Prostate gland (tissue), 2 donors: ENCODE measurements at regions not wholly inside any gene's neighbourhood (a gene's known extent, or its start where the extent isn't known, plus 50 kb on each side); places are given as distances from the start of the nearest gene placed in this dataset.

Experiments used
- DNase-seq: peaks from one replicate; pipeline ENCODE4 v3.0.0-alpha.2; 2019; ENCODE audit warnings: low spot score
- H3K27ac ChIP-seq, 2 donors: fragments of 200-600 bp; sonication (generic); 2 replicates each; pipeline ENCODE4 v1.5.1; 2017 to 2019
- H3K27me3 ChIP-seq: fragments of 200-600 bp; sonication (generic); replicated peaks from 2 replicates; pipeline ENCODE4 v1.5.1; 2019; ENCODE audit not compliant: insufficient read depth
- H3K36me3 ChIP-seq, 2 donors: fragments of 200-600 bp; sonication (generic); 1 replicate in 1 of 2; 2 replicates in 1 of 2; pipeline versions ENCODE4 v1.5.1 to v1.8.1; 2017 to 2019
- H3K4me1 ChIP-seq: fragments of 200-600 bp; sonication (generic); replicated peaks from 2 replicates; pipeline ENCODE4 v1.5.1; 2019
- H3K4me3 ChIP-seq, 2 donors: fragments of 200-600 bp; sonication (generic); 2 replicates each; pipeline ENCODE4 v1.5.1; 2017 to 2019
- H3K9me3 ChIP-seq: fragments of 200-600 bp; sonication (generic); 2 replicates; pipeline ENCODE4 v1.5.1; 2017
- CTCF ChIP-seq, 4 experiments: fragments of 200-600 bp in 2 of 4; fragments of 450-650 bp in 2 of 4; sonication (generic) in 2 of 4; IDR thresholded peaks; 1 replicate in 3 of 4; 2 replicates in 1 of 4; pipeline ENCODE4 v1.5.1; 2016 to 2019; ENCODE audit warnings: antibody characterized with exemption in 4 of 4, mild to moderate bottlenecking in 2 of 4, moderate library complexity in 2 of 4
- POLR2A ChIP-seq: fragments of 450-650 bp; IDR thresholded peaks from one replicate; pipeline ENCODE4 v1.6.1; 2016; ENCODE audit warnings: antibody characterized with exemption, mild to moderate bottlenecking
- POLR2AphosphoS5 ChIP-seq: sonication (generic); formaldehyde crosslinking; IDR thresholded peaks from one replicate; pipeline ENCODE4 v1.6.1; 2017; ENCODE audit warnings: antibody characterized with exemption
- WGBS: methylation state at CpG from one replicate; pipeline ENCODE4 v1.1.5; 2018; 5-methylcytosine and 5-hydroxymethylcytosine counted together
- intact Hi-C: fragments of 100-400 bp; cut with DNase I; formaldehyde crosslinking; loops from one replicate; pipeline ENCODE4 v1.14.2; 2022

- no peaks in the 10 kb centered on the region for H3K4me1 ChIP-seq
- H3K27me3 ChIP-seq = no peaks in the 10 kb centered on the region
- H3K4me3 ChIP-seq = no peak overlapping the region
- no peaks in the 10 kb centered on the region for H3K9me3 ChIP-seq
- intact Hi-C loops = loop anchor here (5.0 kb wide), 1 partner anchor 189 kb away; no protein-coding TSS in a partner anchor
- WGBS = 61% methylated on average over 6 of the region's 6 CpGs
- no peak for DNase-seq
- no peak overlapping the region for H3K27ac ChIP-seq
- TF ChIP-seq POLR2A (no peak), POLR2AphosphoS5 (no peak), CTCF (IDR thresholded peaks at IDR 0.05) (no peak)
- no peaks in the 10 kb centered on the region for H3K36me3 ChIP-seq
These were observed 86.2 kb downstream of the SDC1 start for GRCh38 chr2:20138696-20139095.

- Histone ChIP-seq H3K4me3 (no peak overlapping the region), H3K36me3 (no peaks in the 10 kb centered on the region), H3K27ac (no peak overlapping the region), H3K4me1 (no peaks in the 10 kb centered on the region), H3K27me3 (no peaks in the 10 kb centered on the region), H3K9me3 (no peaks in the 10 kb centered on the region)
- WGBS = 89% methylated on average over 8 of the region's 8 CpGs
- intact Hi-C loops = loop anchor here (5.0 kb wide), 1 partner anchor 189 kb away; no protein-coding TSS in a partner anchor
- no peak for DNase-seq
- no peak for TF ChIP-seq POLR2A
- TF ChIP-seq POLR2AphosphoS5 = no peak
- TF ChIP-seq CTCF (IDR thresholded peaks at IDR 0.05) = no peak
These were observed 86.5 kb upstream of the LAPTM4A start for GRCh38 chr2:20137884-20138283.

- Histone ChIP-seq H3K36me3 (no peaks in the 10 kb centered on the region), H3K27me3 (no peaks in the 10 kb centered on the region), H3K4me1 (no peaks in the 10 kb centered on the region), H3K9me3 (no peaks in the 10 kb centered on the region), H3K4me3 (no peak overlapping the region), H3K27ac (no peak overlapping the region)
- DNase-seq = no peak
- TF ChIP-seq POLR2AphosphoS5 (no peak), POLR2A (no peak), CTCF (IDR thresholded peaks at IDR 0.05) (no peak)
- whole genome bisulfite sequencing = 88% methylated on average over 10 of the region's 10 CpGs
- intact Hi-C loops = loop anchor here (5.0 kb wide), 1 partner anchor 190 kb away; no protein-coding TSS in a partner anchor
These were observed 85.7 kb upstream of the LAPTM4A start for GRCh38 chr2:20137131-20137571.

GRCh38 chr2:20136149-20136548 is 84.7 kb upstream of the LAPTM4A start:
- Histone ChIP-seq H3K27me3 (no peaks in the 10 kb centered on the region), H3K4me1 (no peaks in the 10 kb centered on the region), H3K36me3 (no peaks in the 10 kb centered on the region), H3K9me3 (no peaks in the 10 kb centered on the region), H3K4me3 (no peak overlapping the region), H3K27ac (no peak overlapping the region)
- TF ChIP-seq POLR2AphosphoS5 (no peak), POLR2A (no peak), CTCF (IDR thresholded peaks at IDR 0.05) (no peak)
- intact Hi-C loops = loop anchor here (5.0 kb wide), 1 partner anchor 191 kb away; no protein-coding TSS in a partner anchor
- no peak for DNase-seq
- 59% methylated on average over 11 of the region's 12 CpGs for WGBS

- peak; percentile 68 for DNase-seq
- intact Hi-C loops = loop anchor here (2.0 to 5.0 kb wide), 2 partner anchors 89 to 192 kb away; partner anchors contain the start of gene SDC1
- Histone ChIP-seq H3K27ac (no peak overlapping the region), H3K36me3 (no peaks in the 10 kb centered on the region), H3K4me1 (no peaks in the 10 kb centered on the region), H3K4me3 (no peak overlapping the region), H3K27me3 (no peaks in the 10 kb centered on the region), H3K9me3 (no peaks in the 10 kb centered on the region)
- WGBS = 12% methylated on average over 10 of the region's 10 CpGs
- peak; percentile 61 to 88 (median 74) for TF ChIP-seq CTCF (IDR thresholded peaks at IDR 0.05)
- TF ChIP-seq POLR2AphosphoS5 = peak; percentile 46
- TF ChIP-seq POLR2A = no peak
These were observed 84.2 kb upstream of the LAPTM4A start for GRCh38 chr2:20135631-20136050.
